Suppressor macrophage (primary cell): ENCODE measurements at regions not wholly inside any gene's neighbourhood (a gene's known extent, or its start where the extent isn't known, plus 50 kb on each side); places are given as distances from the start of the nearest gene placed in this dataset.

Source experiments
- DNase-seq, 4 experiments: peaks; one replicate each; pipeline ENCODE4 v3.0.0-alpha.2; 2020 to 2022

GRCh38 chr14:101048766-101049165, 145.2 kb upstream of the RTL1 start:
- no peak for DNase-seq

GRCh38 chr14:101049511-101049910, 146.0 kb upstream of the RTL1 start:
- no peak for DNase-seq

GRCh38 chr14:101049942-101050341, 146.4 kb upstream of the RTL1 start:
- no peak for DNase-seq

- no peak for DNase-seq
Measured at GRCh38 chr14:101050901-101051490, 147.5 kb upstream of the RTL1 start.

GRCh38 chr14:101054671-101055070, 151.1 kb upstream of the RTL1 start:
- DNase-seq, result no peak

- DNase-seq, result no peak
Measured at GRCh38 chr14:101055106-101055662, 151.7 kb upstream of the RTL1 start.

GRCh38 chr14:101055776-101056374, 152.4 kb upstream of the RTL1 start:
- DNase-seq, result no peak

GRCh38 chr14:101056446-101056845, 152.9 kb upstream of the RTL1 start:
- DNase-seq, result no peak

- no peak for DNase-seq
Measured at GRCh38 chr14:101057394-101057793, 153.9 kb upstream of the RTL1 start.

- no peak for DNase-seq
Measured at GRCh38 chr14:101058571-101058970, 155.0 kb upstream of the RTL1 start.

- DNase-seq, result no peak
Measured at GRCh38 chr14:101060171-101060601, 156.7 kb upstream of the RTL1 start.

- no peak for DNase-seq
Measured at GRCh38 chr14:101061411-101062064, 158.0 kb upstream of the RTL1 start.

- DNase-seq, result no peak
Measured at GRCh38 chr14:101062065-101062450, 158.5 kb upstream of the RTL1 start.

- DNase-seq, result no peak
Measured at GRCh38 chr14:101062601-101063000, 159.1 kb upstream of the RTL1 start.

- DNase-seq, result no peak
Measured at GRCh38 chr14:101063121-101063520, 159.6 kb upstream of the RTL1 start.

- DNase-seq, result no peak
Measured at GRCh38 chr14:101064121-101064661, 160.7 kb upstream of the RTL1 start.

- no peak for DNase-seq
Measured at GRCh38 chr14:101064718-101065117, 161.2 kb upstream of the RTL1 start.

- DNase-seq, result no peak
Measured at GRCh38 chr14:101065246-101065645, 161.7 kb upstream of the RTL1 start.

- DNase-seq, result no peak
Measured at GRCh38 chr14:101065696-101066694, 162.5 kb upstream of the RTL1 start.

GRCh38 chr14:101066826-101067510, 163.4 kb upstream of the RTL1 start:
- no peak for DNase-seq

GRCh38 chr14:101068313-101069227, 165.0 kb upstream of the RTL1 start:
- no peak for DNase-seq
